NCI-H748 treated with DMSO at 0.1 percent for 48 hours (cell line): ENCODE measurements at regions not wholly inside any gene's neighbourhood (a gene's known extent, or its start where the extent isn't known, plus 50 kb on each side); places are given as distances from the start of the nearest gene placed in this dataset.
A peak's percentile ranks its signal among the peaks of the same experiment; 100 is the strongest.

Source experiments
- DNase-seq: peaks from one replicate; lab custom pipeline; 2025; lab: John Stamatoyannopoulos, UW

DNA sequence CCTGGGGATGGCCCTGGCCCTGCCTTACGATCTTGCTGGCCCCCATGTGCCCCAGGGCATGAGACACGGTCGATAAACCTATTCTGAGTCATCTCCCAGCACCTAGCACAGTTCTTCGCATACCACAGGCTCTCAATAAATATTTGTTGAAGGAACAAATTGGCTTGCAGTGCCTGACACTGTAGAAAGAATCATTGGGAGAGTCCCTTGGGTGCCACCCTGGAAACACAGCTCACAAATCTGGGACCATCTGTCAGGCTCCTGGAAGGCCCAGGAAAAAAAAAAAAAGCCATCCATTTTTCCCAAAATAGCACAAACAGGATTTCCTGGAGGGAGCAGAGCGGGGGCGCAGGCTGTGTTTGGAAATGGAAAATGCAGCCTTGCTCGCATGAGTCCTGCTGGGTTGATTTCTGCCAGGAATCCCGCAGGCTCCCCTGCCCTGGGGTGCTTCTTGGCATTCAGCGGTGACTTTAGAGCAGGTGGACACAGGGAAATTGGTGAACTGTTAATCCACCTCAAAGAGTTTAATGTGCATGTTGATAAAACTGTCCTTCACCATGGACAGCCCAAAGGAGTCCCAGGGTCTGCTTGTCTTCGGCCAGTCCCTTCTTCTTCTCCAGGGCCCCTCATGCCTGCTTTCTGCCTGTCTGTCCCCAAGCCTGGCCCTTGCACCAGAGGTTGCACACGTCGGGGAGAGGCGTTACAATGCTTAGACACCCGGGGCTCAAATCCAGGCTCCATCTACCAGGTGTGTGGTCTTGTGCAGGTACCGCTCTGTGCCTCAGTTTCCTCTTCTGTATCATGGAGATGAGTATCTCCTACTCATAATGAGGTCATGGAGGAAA lies 106.1 kb upstream of the RFLNA start:
- DNase-seq = no peak

DNA sequence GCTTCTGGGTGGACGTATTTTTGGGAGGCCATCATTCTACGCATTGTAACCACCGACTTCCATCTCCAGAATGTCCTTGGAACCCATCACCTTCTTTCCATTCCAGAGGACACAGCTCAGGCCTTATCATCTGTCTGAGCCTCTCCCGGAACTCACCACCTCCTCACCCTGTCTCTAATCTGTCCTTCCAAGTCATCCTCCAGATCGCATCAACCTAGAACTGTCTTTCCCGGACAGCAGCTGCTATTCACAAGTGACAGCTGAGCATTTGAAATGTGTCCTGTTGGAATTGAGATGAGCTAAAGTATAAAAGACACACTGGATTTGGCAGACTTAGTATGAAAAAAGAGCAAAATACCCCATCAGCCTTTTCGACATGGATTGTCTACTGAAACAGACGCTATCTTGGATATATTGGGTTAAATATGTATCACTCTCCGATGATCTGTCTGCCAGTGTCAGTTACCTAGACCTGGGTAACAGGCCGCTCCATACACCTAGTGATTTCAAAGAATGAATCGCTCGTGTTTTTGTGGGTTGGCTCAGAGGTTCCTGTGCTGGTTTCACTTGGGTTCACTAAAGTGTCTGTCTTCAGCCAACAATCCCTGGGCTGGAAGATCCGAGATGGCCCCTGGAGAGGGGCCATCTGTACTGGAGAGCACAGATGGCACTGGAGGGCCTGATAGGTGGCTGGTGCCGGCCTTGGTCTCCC lies 104.4 kb upstream of the RFLNA start:
- DNase-seq = no peak

DNA sequence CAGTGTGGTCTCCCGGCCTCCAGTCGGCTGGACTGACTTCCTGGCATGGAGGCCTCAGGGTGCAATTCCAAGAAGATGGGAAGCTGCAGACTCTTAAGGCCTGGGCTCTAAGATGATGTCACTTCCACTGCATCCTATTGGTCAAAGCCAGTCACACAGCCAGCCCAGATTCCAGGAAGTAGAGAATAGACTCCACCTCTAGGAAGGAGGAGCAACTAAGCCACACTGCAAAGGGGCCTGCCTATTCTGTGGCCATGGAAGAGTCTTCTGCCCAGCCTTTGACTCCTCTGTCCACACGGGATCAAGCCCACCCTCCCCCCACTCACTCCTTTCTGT lies 103.9 kb upstream of the RFLNA start:
- no peak for DNase-seq

DNA sequence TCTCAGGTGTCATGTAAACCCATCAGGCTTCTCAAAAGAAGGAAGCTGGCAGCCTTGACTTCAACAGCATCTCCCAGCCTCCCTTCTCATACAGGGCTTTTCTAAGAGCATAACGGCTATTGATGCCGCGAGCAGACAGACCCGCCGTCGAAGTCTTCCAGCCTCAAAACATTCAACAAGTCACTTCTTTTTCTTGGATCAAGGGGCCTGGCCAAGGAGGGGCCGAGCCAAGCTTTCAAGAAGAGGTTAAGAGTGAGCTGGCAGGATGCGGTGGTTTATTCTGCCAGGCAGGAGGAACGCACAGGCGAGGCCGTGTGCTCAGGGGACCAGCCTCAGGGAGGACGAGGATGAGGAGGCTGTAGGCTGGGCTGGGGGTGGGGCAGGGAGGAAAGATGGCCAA lies 102.9 kb upstream of the RFLNA start:
- DNase-seq = no peak

DNA sequence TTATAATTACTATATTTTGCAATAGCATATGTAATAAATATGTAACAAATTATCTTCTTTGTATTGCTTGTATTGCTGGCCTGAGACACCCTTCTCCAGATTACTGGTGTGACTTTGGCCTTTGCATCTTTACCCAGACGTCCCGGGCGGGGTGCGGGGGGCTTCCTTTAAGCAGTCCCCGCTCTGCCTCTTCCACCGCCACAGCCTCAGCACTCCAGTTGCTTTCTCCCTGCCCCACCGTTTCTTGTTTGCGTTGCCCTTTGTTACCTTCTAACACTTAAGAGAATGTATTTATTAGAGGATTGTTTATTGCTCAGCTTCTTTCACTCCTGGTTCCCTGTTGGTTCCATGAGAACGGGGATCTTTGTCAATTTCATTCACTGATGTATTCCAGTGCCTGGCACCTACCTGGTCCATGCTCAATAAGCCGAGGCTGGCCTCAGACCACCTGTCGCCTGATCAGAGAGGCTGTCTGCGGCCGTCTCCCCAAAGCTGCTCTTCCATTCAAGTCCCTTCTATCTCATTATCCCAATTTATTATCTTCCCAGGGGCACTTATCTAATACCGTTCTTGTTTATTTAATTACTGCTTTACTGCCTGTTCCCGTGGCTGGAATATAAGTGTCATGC lies 100.5 kb upstream of the RFLNA start:
- DNase-seq = no peak

DNA sequence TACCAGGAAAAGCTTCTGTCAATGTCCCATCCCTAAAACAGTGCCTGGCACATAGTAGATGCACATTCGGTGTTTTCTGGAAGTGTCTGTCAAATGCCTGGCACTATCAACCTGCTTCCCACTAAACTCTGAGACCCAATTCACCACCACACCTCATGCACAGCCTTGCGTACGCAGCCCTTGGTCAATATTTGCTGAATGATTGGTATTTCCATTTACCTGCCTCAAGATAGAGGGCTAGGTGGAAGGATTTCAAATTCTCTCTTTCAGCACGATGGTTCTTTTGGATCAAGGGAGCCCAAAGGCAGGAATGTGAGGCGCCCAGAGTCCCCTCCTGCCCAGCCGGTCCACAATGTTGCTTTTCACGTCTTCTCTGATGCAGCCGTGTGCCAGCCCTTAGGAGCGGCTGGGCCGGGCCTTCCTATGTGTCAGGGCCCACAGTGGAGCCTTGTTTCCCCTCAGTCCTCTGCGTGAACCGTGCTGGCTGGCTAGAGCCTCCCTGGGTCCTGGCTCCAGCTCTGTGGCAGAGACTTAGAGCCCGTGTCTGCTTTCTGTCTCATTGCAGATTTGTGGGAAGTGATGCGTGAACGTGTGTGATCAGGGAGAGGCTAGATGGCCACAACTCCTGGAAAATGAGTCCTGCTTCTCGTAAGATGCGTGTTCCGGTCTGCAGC lies 99.9 kb upstream of the RFLNA start:
- DNase-seq = peak; percentile 6

DNA sequence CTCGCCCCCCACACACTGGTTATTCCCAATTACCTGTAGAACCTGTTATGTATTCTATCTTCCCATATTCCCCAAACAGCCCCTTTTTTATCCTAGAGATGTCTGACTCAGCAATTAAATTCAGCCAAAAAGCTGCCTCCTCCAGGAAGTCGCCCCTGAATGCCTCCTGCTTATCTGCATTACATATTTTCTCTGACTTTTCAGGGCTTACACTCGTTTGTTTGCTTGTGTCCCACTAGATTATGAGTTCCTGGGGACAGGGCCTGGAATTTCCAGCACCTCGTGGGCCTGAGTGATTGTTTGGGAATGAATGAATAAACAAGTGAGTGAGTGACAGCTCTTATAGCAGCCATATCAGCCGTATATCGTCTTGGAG lies 99.3 kb upstream of the RFLNA start:
- DNase-seq = no peak

DNA sequence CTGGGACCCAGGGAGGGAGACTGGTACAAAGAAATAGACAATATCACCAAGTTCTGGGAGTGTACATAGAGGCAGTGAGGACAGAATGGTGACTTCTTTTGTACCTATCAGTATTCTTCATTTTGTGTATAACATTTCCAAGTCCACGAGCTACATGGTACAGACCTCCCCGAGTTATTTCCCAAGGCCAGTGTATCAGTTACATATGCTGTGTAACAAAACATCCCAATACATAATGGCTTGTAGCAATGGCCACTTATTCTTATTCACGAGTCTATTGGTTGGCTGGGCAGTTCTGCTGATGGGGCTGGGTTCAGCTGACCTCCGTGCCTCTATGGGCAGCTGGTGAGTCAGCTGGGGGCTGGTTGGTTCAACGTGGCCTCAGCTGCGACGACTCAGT lies 98.7 kb upstream of the RFLNA start:
- no peak for DNase-seq

DNA sequence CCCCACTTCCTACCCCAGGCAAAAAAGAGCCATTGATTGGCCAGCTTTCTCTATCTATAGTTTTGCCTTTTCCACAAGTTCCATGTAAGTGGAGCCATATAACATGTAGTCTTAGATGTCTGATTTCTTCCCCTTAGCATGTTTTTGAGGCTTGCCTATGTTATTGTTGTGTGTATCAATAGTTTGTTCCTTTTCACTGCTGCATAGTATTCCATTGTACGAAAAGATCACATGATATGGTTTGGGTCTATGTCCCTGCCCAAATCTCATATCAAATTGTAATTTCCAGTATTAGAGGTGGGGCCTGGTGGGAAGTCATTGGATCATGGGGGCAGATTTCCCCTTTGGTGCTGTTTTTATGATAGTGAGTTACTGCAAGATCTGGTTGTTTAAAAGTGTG lies 93.6 kb upstream of the RFLNA start:
- DNase-seq = no peak

DNA sequence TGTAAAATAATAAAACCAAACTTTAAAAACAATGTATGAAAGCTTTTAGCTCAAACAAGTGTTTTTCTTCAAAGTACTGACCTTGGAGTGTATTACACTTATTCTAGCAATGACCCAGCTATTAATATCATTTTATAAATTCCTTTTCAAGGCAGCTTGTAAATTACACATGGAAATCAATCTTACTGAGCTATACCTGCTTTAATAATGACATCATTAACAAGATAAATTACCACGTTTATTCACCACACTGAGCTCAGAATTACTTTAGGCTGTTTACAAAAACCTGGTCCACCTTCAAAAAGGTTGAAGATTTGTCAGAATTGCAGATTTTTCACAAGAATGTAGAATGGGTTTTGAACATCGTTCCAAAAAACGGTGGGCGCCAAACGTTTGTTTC lies 91.7 kb upstream of the RFLNA start:
- DNase-seq = no peak

DNA sequence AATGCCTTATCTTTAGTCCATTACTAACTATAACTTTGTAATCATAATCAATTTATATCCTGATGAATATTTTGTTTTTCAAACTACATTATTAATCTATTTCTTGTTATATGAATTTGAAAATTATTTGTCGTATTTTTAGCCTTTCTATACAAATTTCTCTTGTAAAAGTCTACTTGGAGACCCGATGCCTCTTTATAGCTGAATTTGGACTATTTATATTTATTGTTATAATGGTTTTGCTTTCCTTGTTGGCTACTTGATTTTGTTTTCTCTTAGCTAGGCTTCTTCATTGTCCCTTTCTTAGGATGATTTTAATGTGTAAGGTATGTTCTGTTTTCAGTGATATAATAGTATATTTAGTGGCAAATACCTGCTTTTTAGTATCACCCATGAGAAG lies 89.5 kb upstream of the RFLNA start:
- DNase-seq = no peak

DNA sequence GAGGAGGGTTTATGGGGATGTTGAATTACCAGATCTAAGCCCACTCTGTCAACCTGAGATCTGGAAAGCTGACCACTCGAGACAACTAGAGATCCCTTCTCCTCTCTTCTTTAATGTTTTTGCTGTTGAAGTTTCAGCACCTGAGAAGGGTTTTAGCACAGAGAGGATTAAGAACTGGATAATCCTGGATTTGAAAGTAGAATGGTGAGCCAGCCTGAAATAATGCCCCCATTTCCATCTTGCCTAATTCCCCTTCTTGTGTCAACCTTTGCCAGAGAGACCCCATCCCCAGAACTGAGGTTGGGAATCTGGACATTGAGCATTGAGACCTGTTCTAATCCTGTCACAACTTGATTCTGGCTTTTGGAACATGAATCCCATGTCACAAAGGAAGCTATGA lies 87.8 kb upstream of the RFLNA start:
- no peak for DNase-seq

DNA sequence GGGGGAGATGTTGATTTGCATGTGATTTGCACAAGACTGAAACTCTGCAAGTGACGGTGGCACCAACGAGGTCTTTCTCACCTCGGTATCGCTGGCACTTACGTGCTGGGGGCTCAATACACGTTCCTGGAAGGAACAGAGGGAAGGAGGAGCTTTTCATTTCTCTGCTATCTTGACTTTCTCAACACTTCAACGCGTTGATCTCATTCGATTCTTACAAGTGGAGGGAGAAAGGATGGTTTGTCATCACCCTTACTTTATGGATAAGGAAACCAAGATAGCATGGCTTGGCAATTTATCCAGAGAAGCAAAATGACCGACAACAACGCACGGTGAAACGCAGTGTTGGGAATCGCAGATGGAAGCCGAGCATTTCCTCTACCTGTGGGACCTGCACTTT lies 87.3 kb upstream of the RFLNA start:
- no peak for DNase-seq

DNA sequence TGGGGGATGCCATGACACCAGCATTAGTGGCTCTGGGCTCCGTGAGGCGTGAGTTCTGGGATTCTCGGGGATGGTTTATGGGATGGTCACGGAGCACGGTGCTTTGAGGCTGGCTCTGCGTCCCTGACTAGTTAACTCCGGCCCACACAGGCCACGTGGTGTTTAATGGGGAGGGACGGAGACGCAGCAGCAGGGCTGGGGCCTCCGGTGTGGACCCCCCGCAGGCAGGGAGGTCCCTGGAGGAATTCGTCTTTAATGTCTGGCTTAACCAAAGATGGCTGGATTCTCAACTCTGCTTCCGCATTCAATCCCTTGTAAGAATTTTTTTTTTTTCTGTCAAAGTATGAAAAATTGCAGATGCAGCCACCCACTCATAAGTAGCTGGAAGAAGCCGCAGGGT lies 86.4 kb upstream of the RFLNA start:
- DNase-seq = no peak

DNA sequence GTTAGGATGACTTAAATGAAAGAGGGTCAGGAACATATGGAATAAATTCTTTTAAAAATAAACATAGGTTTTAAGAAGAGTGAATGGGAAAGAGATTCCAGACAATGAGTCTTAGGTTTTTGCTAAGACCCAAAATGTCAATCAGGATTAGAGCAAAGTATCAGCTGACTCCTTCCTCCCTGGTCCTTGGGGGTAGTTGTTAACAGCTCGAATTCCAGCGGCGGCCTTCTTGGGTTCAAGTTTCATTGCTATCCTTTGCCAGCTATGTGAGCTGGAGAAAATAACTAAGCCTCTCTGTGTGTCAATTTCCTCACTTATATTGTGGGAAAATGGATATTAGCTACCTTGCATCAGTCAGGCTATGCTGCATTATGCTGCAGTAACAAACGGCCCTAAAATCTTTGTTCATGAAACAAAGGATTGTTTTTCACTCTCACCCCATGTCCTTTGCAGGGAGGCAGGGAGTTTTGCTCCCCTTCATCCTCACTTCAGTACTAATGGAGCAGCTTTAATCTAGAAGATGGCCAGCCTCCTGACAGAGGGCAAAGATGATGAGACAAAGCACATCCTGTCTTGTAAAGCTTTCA lies 83.8 kb upstream of the RFLNA start:
- DNase-seq = no peak

DNA sequence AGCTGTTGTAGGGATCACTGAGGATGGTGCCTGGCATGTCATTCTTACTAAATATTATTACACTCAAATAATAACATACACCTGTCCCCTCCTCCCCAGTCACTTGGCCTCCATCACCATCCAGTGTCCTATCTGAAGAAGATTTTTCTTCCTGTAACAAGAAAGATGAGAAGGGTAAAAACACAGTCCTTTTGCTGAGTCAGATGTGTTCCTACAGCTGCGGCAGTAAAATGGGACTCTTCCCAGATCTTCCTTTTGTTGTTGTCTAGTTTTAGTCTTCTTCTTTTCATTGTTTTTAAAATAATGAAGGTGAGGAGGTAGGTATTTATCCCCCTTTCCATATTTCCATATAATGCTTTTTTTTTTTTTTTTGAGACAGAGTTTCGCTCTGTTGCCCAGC lies 83.1 kb upstream of the RFLNA start:
- DNase-seq = no peak

DNA sequence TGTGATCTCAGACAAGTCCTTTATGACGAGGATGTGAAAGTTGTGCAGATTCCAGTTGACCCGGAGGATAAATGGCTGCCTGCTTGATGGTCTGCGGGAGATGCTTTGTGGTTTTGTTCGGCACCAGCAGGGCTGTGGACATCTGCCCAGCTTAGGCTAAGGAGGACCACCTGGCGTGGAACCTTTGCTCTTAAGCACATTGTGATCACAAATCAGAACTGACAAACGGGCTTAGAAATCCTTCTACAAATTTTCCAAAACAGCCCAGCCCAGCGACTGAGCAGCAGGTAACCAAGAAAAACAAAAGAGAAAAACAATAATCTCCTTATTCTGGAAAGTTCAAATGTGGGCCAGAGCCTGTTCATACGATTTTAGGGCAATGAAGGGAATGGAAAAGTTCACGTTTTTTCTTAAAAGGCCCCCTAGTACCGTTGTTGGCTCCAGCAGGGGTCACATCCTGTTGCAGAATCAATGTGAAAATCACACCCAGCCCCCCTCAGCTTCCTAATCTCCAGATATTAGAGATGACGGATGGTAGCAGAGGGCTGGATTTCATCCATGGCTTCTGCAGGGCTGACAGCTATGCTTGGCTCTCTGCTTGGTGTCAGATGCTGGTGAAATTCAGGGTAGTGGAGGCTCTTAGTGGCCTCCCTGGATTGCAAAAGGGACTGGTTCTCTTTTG lies 81.1 kb upstream of the RFLNA start:
- no peak for DNase-seq

DNA sequence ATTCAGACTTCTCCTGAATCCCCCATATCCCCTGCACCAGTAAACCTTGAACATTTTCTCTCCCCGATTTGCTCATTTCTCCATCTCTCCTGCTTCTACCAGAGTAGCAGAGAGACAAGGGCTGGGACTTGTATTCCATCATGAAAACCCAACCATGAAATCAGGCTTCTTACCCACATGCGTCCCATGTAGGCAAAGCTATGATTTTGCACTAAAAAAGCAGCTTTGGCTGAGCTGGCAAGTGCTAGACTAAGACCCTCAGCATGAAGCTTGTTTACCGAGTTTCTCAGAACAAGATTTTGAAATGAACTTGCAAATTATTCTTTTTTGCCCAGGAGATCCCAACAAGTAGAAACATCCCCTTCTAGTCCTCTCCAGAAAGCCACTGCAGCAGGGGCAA lies 80.3 kb upstream of the RFLNA start:
- no peak for DNase-seq

DNA sequence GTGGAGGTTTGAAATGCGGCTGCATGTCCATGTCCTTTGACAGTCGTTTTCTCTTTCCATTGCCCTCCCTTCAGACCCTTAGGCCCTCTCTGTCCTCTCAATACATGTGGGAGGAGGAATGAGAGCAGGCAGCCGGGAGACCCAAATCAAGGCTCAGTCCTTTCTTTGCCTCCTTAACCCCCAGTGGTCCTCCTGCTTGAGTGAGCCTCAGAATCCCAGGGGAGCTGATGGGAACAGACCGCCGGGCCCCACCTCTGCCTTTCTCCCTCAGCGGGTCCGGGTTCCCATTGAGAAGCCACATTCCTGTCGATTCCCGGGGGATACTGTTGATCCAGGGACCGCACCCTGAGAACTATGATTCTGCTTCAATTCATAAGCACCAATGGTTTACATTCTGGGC lies 77.9 kb upstream of the RFLNA start:
- DNase-seq = no peak

DNA sequence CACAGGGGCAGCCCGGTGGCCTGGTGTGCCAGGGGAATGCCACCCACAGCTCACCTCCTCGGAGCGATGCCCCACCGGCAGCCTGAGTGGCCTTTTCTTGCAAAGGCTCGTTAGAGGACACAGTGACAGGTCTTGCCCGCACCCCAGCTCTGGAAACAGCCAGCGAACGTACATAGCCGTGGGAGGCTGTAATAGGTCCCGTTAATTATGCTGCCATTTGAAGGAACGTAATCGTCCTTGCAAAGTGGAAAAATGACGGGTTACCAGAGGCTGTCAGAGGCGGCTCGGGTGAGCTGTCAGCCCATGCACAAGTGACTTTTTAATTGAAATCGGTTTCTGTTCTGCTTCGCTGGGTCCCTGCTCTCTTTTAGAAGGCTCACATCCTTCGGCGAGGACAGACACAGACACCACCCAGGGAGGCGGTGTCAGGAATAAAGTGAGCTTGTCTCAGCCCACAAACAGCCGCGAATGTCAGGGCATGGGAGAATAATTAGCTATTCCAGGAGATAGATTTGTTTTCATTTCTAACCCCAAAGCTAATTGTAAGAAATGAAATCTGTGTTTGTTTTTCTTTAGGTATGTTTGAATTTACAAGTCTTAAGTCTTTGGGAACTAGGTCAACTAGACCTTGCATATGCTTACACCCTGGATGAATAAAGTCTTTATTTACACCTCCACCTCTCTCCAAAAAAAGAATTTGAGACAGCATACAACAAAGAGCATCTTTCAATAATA lies 77.2 kb upstream of the RFLNA start:
- peak; percentile 5 for DNase-seq

DNA sequence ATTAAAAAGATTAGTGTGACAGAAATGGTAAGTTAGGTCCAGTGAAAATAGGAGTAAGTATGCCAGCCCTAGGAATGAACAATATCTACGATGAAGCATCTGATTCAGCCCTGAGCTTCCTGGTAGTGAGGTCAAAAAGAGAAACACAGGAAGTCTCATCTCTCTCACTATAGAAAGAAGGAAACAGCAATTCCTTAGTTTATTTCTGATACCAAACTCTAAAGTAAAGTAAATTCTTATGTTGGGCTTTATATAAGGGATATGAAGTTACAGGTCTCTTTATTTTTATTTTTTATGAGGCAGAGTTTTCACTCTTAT lies 76.7 kb upstream of the RFLNA start:
- DNase-seq = no peak
